IMR-90 (cell line): ENCODE measurements at regions not wholly inside any gene's neighbourhood (a gene's known extent, or its start where the extent isn't known, plus 50 kb on each side); places are given as distances from the start of the nearest gene placed in this dataset.

Source experiments
- ATAC-seq: fragments of 200-7000 bp; cut with Tn5 transposase; 2 replicates; pipeline ENCODE4 v1.9.1; 2020; ENCODE audit warnings: low read depth, mild to moderate bottlenecking, moderate library complexity
- BruUV-seq: library from RNA; stranded (reverse); fragments of 400-500 nt; replicated peaks from 2 replicates; lab custom pipeline; 2021; lab: Mats Ljungman, UMichigan
- CTCF ChIA-PET: fragments of 300-600 bp; formaldehyde crosslinking; extraction: SDS; loops from one replicate; lab custom pipeline; 2021; ENCODE audit warnings: antibody characterized with exemption; lab: Yijun Ruan, JAX
- POLR2A ChIA-PET: fragments of 300-600 bp; sonication (Branson Sonifier 250); formaldehyde crosslinking; loops from one replicate; lab custom pipeline; 2022; ENCODE audit warnings: antibody characterized with exemption; ENCODE audit not compliant: unreplicated experiment; lab: Charles Lee
- DNase-seq: peaks from one replicate; pipeline ENCODE4 v3.0.0; 2013
- H2AFZ ChIP-seq: replicated peaks from 2 replicates; pipeline ENCODE3; 2013; ENCODE audit warnings: low read length, mild to moderate bottlenecking; ENCODE audit not compliant: poor library complexity
- H2AK5ac ChIP-seq: 2 replicates; pipeline ENCODE4 v1.6.1; 2013; ENCODE audit warnings: low read depth, low read length, inconsistent platforms
- H2AK9ac ChIP-seq: replicated peaks from 2 replicates; pipeline ENCODE3; 2013; ENCODE audit warnings: mild to moderate bottlenecking, low read depth, low read length, moderate library complexity; ENCODE audit not compliant: poor library complexity
- H2BK120ac ChIP-seq: 2 replicates; pipeline ENCODE4 v1.6.1; 2013; ENCODE audit warnings: low read depth, low read length, inconsistent platforms
- H2BK15ac ChIP-seq: 3 replicates; pipeline ENCODE4 v1.6.1; 2013; ENCODE audit warnings: low read depth, low read length, inconsistent platforms
- H2BK20ac ChIP-seq: 2 replicates; pipeline ENCODE4 v1.6.1; 2013; ENCODE audit warnings: low read depth, mild to moderate bottlenecking, inconsistent platforms, low read length, moderate library complexity
- H2BK5ac ChIP-seq: 2 replicates; pipeline ENCODE4 v1.6.1; 2013; ENCODE audit warnings: mild to moderate bottlenecking, low read depth, low read length, inconsistent platforms; ENCODE audit not compliant: poor library complexity, severe bottlenecking
- H3K14ac ChIP-seq: replicated peaks from 2 replicates; pipeline ENCODE4 v1.6.1; 2013; ENCODE audit warnings: low read depth, low read length, inconsistent platforms
- H3K18ac ChIP-seq: 2 replicates; pipeline ENCODE4 v1.6.1; 2013; ENCODE audit warnings: low read depth, low read length, control low read depth
- H3K23ac ChIP-seq: 2 replicates; pipeline ENCODE4 v1.6.1; 2013; ENCODE audit warnings: low read depth, low read length, inconsistent platforms
- H3K27ac ChIP-seq: 2 replicates; pipeline ENCODE4 v1.5.1; 2013; ENCODE audit warnings: mild to moderate bottlenecking, control low read depth, low read length; ENCODE audit not compliant: insufficient read depth
- H3K27me3 ChIP-seq: 2 replicates; pipeline ENCODE4 v1.6.1; 2013; ENCODE audit warnings: low read length; ENCODE audit not compliant: control insufficient read depth, insufficient read depth
- H3K36me3 ChIP-seq: 2 replicates; pipeline ENCODE4 v1.6.1; 2013; ENCODE audit warnings: low read length, mixed read lengths; ENCODE audit not compliant: control insufficient read depth, insufficient read depth
- H3K4ac ChIP-seq: 2 replicates; pipeline ENCODE4 v1.6.1; 2013; ENCODE audit warnings: low read depth, low read length, inconsistent platforms
- H3K4me1 ChIP-seq: 2 replicates; pipeline ENCODE4 v1.6.1; 2013; ENCODE audit warnings: low read length, mixed read lengths; ENCODE audit not compliant: control insufficient read depth, insufficient read depth
- H3K4me2 ChIP-seq: 2 replicates; pipeline ENCODE4 v1.6.1; 2013; ENCODE audit warnings: low read depth, mild to moderate bottlenecking, control low read depth, low read length, moderate library complexity
- H3K4me3 ChIP-seq: 2 replicates; pipeline ENCODE4 v1.5.1; 2013; ENCODE audit warnings: low read depth, mild to moderate bottlenecking, control low read depth, low read length, moderate library complexity; ENCODE audit not compliant: insufficient read depth
- H3K56ac ChIP-seq: 2 replicates; pipeline ENCODE4 v1.6.1; 2013; ENCODE audit warnings: low read length, inconsistent platforms; ENCODE audit not compliant: insufficient read depth; ENCODE audit errors: extremely low read depth
- H3K79me1 ChIP-seq, 2 experiments: 2 replicates each; pipeline ENCODE4 v1.6.1; 2013; ENCODE audit warnings: low read length in 2 of 2, inconsistent platforms in 1 of 2, low read depth in 1 of 2
- H3K9ac ChIP-seq: 2 replicates; pipeline ENCODE4 v1.6.1; 2013; ENCODE audit warnings: low read depth, low read length, control low read depth
- H3K9me1 ChIP-seq: 2 replicates; pipeline ENCODE4 v1.6.1; 2013; ENCODE audit warnings: low read length, inconsistent platforms; ENCODE audit not compliant: insufficient read depth
- H3K9me3 ChIP-seq: 2 replicates; pipeline ENCODE4 v1.6.1; 2013; ENCODE audit warnings: low read length; ENCODE audit not compliant: control insufficient read depth, insufficient read depth
- H4K20me1 ChIP-seq: 2 replicates; pipeline ENCODE4 v1.6.1; 2013; ENCODE audit warnings: low read length, inconsistent platforms; ENCODE audit not compliant: insufficient read depth
- H4K5ac ChIP-seq: 2 replicates; pipeline ENCODE4 v1.6.1; 2013; ENCODE audit warnings: mild to moderate bottlenecking, low read depth, low read length, control low read depth
- H4K8ac ChIP-seq, 2 experiments: 2 replicates each; pipeline ENCODE4 v1.6.1; 2013; ENCODE audit warnings: low read depth in 2 of 2, low read length in 2 of 2, control low read depth in 1 of 2, inconsistent platforms in 1 of 2
- H4K91ac ChIP-seq: 2 replicates; pipeline ENCODE4 v1.6.1; 2013; ENCODE audit warnings: low read depth, low read length, inconsistent platforms; ENCODE audit not compliant: insufficient read depth
- CHD1 ChIP-seq: IDR thresholded peaks from 2 replicates; pipeline ENCODE4 v1.6.1; 2012; ENCODE audit warnings: low read depth, low read length, improper control_type of control experiment
- WGBS, 2 experiments: methylation state at CpG; one replicate each; pipeline versions ENCODE4 v1.1.5 to v1.1.7; 2013; ENCODE audit warnings: missing lambda C conversion rate in 2 of 2; ENCODE audit not compliant: insufficient read length in 1 of 2; ENCODE audit errors: extremely low coverage in 2 of 2; 5-methylcytosine and 5-hydroxymethylcytosine counted together
- dilution Hi-C: fragments of 300-500 bp; cut with HindIII; formaldehyde crosslinking; loops from one replicate; pipeline ENCODE4 v1.14.3; 2018; ENCODE audit warnings: low sequenced_read_pairs; ENCODE audit not compliant: unreplicated experiment
- in situ Hi-C: fragments of 300-500 bp; cut with MboI; formaldehyde crosslinking; loops from 3 replicates; pipeline ENCODE4 v1.14.3; 2019; ENCODE audit warnings: low sequenced_read_pairs, inconsistent platforms, mixed read lengths
- intact Hi-C: fragments of 100-400 bp; cut with micrococcal nuclease; formaldehyde crosslinking; loops from 2 replicates; pipeline ENCODE4 v1.10.0; 2022

- Histone ChIP-seq H3K9me1 (no peaks in the 10 kb centered on the region), H3K9ac (no peak overlapping the region), H3K4ac (no peak overlapping the region), H2BK15ac (no peak overlapping the region), H4K91ac (no peak overlapping the region), H2BK20ac (no peak overlapping the region), H3K27me3 (peaks cover 3% of the 10 kb centered on the region), H3K9me3 (no peaks in the 10 kb centered on the region), H3K4me1 (no peaks in the 10 kb centered on the region), H3K18ac (no peak overlapping the region), H3K4me2 (no peak overlapping the region), H2AFZ (no peak overlapping the region), H4K20me1 (no peaks in the 10 kb centered on the region), H3K36me3 (no peaks in the 10 kb centered on the region), H2BK5ac (no peak overlapping the region), H3K56ac (no peak overlapping the region), H3K79me1 (no peaks in the 10 kb centered on the region), H3K27ac (no peak overlapping the region), H4K5ac (no peak overlapping the region), H2BK120ac (no peak overlapping the region), H2AK9ac (no peak overlapping the region), H4K8ac (no peak overlapping the region), H3K23ac (no peak overlapping the region), H2AK5ac (no peak overlapping the region), H3K4me3 (no peak overlapping the region), H3K14ac (no peak overlapping the region; the same call in 1 of the 2 replicates)
- WGBS, 2 experiments = 96% methylated on average over 4 of the region's 10 CpGs; no CpG with 5 or more reads in 1 of the 2 experiments
- no peak for ATAC-seq
- intact Hi-C loops (no loop called here), dilution Hi-C loops (no loop called here), in situ Hi-C loops (no loop called here)
- BruUV-seq = no TSS peak
- ChIA-PET CTCF (interaction anchor here (0.7 kb wide), 1 partner anchor 80 kb away, joined by 3 read pairs; no protein-coding TSS in a partner anchor), POLR2A (no interaction called here)
- TF ChIP-seq CHD1 = no peak
- no peak for DNase-seq
Observed at GRCh38 chr13:106714271-106714982, 146.5 kb upstream of the ARGLU1 start.
